Astrocyte of the hippocampus (primary cell): ENCODE measurements at regions not wholly inside any gene's neighbourhood (a gene's known extent, or its start where the extent isn't known, plus 50 kb on each side); places are given as distances from the start of the nearest gene placed in this dataset.

Source experiments
- DNase-seq: peaks from one replicate; pipeline ENCODE4 v3.0.0; 2011; ENCODE audit warnings: low read depth, low spot score

GRCh38 chr6:167493976-167494697 lies 169.3 kb downstream of the TTLL2 start:
- DNase-seq = no peak

DNA sequence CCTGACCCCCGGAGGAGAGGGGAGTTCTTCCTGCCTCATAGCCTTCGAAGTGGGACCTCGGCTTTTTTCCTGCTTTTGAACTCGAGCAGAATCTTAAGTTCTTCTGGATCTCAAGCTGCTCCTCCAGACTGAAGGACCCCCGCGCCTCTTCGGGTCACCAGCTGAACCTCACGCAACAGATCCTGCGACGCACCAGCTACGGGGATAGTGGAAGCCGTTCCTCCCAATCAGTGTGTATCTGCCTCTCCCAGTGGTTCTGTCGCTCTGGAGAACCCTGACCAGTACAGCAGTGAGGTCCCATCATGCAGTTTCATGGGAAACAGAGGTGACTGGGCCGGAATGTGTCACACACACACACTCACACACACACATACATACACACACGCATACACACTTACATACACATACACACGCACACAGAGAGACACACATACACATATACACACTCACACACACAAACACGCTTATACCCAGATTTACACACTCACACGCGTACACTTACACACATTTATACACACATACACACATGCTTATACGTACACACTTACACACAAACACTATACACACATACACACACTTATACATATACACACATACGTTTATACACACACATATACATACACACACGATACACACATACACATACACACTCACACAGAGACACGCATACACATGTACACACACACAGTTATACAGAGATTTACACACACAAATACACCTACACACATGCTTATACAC lies 170.0 kb downstream of the TTLL2 start:
- no peak for DNase-seq

- peak; percentile 29 for DNase-seq
Observed at GRCh38 chr6:167495506-167496401, 170.9 kb downstream of the TTLL2 start.

GRCh38 chr6:167496707-167497106 lies 171.8 kb downstream of the TTLL2 start:
- no peak for DNase-seq

GRCh38 chr6:167497428-167498056 lies 172.7 kb downstream of the TTLL2 start:
- DNase-seq = no peak

DNA sequence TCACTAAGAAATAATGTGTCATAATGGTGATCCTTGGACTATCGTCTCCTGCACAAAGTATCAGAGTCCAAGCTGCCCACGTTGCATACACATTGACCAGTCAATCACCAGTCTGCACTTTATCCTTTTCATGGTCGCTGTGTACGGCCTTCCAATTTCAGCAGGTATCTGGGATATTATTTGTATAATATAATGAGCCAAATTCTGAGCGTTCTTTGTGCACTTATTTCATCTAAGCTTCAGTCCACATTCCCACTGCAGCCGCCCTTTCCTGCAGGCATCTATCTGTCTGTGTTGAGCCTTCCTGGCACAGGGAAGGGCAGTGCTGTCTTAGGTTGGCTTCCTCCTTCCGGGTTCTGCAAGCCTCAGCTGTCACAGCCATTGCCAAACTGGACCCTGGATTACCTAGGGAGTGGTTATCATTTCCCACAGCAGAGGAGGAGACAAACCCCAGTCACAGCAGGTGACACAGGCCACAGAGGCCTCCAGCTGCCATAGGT lies 174.3 kb downstream of the TTLL2 start:
- DNase-seq = no peak

GRCh38 chr6:167500961-167501360 lies 176.1 kb downstream of the TTLL2 start:
- DNase-seq = no peak

GRCh38 chr6:167501831-167502385 lies 177.0 kb downstream of the TTLL2 start:
- DNase-seq = peak; percentile 20

GRCh38 chr6:167502471-167502870 lies 177.6 kb downstream of the TTLL2 start:
- no peak for DNase-seq

GRCh38 chr6:167504385-167504961 lies 179.6 kb downstream of the TTLL2 start:
- no peak for DNase-seq

DNA sequence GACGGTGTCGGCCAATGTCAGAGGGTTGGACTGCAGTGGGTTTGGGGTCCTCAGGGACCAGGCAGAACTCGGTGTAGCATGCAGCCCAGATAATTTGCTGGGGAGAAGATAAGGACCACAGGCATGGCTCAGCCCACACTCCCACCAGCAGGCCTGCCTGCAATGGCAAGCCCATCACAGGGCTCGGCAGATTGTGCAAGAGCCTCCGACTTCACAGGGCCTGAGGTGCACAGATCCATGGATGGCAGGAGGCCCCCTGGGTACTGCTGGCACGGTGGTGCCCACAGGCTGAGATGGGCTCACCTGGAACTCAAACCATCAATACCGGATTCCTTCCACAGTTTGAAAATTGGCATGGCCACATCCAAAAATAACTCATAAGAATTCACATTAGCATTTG lies 180.3 kb downstream of the TTLL2 start:
- no peak for DNase-seq

- no peak for DNase-seq
Observed at GRCh38 chr6:167505782-167506181, 180.9 kb downstream of the TTLL2 start.

DNA sequence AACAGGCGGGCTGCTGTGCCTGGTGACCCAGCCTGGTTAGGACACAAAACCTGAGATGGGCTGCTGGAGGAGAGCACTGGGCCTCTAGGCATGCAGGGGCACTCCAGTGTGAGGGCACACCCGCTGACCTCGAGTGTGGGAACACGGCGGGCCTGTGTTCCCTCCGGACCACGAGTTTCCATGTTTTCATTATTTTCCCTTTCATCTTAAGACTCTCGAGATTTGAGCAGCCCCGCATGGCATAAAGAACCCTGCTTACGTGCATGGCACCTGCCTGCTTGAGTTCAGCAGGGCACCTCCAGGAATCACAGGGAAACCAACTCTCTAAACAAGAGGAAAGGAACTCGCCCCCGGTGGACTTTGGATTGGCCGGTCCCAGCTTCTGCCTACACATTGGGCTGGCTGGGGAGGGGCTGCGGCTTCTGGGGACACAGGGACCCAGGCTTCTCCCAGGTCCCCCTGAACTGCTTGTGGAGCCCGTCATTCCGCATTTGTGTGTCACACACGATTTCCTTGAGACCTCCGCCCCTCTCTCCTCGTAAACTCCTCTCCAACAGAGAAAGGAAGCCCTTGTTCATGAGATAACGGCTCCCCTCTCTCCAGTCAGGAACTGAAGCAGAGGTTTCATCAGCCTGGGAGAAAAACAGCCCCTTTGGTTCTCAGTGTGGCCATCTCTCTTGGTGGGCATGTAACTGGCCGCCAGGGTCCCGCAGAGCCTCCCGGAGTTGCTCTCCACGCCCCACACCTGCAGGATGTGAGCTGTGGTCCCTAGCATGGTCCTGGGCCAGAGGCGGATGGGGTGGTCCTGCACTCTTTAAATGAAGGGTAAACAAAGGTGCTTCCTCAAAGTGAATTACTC lies 181.8 kb downstream of the TTLL2 start:
- no peak for DNase-seq

DNA sequence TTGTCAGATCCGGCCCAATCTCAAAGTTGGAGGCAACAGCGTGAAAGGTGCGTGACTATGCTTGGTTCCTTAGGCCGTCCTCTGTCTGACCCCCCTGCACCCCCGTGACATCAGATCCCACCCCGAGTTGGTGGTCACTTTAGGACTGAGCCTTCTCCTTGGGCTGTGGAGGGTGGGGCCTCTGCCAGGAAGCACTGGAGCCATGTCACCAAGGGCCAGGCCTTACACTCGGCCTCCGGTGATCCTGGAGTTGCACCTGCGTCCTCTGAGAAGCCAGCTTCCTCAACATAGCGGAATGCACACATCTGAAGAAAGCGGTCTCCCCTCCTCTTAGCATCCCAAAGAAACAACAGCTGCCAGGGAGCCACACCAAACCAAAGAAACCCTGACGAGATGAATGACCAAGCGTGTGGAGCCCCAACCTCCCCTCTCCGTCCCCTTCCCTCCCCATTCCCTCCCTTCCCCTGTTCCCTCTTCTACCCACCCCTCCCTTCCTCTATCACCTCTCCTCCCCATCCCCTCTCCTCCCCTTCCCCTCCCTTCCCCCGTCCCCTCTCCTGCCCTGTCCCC lies 182.6 kb downstream of the TTLL2 start:
- DNase-seq = no peak

GRCh38 chr6:167508919-167509852 lies 184.3 kb downstream of the TTLL2 start:
- no peak for DNase-seq

- DNase-seq = no peak
Observed at GRCh38 chr6:167509853-167510220, 185.0 kb downstream of the TTLL2 start.

- DNase-seq = no peak
Observed at GRCh38 chr6:167510648-167511047, 185.8 kb downstream of the TTLL2 start.

DNA sequence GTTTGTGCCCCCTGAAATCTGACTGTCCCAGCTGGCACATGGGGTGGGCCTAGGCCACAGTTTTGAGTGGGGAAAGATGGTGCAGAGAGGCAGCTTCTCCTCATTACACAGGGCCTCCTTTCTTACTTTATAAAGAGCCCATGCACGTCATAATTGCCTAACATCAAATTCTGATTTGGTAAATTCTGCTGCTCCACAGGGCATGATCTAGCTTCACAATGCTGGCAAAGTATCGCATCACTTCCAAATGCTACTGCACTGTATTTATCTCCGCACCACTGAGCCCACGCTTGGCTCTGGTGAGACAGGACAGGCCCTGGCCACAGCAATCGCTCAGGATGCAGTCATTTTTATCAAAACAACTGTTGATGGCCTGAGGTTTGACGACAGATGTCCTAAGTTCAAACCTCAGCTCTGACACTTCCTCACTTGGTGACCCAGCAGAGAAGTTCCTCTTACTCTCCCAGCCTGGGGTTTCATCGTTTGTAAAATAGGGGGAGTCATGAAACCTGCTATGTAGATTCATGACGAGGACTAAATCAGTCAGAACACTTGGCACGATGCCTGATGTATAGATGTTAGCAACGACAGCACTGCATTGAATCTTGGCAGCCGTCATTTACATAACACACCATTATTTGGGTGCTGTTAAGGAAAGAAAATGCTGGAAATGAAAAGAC lies 187.9 kb downstream of the TTLL2 start:
- DNase-seq = no peak
